Suprapubic skin (tissue), 4 donors: ENCODE measurements at regions not wholly inside any gene's neighbourhood (a gene's known extent, or its start where the extent isn't known, plus 50 kb on each side); places are given as distances from the start of the nearest gene placed in this dataset.

Experiments used
- EP300 ChIP-seq: sonication (generic); formaldehyde crosslinking; IDR thresholded peaks from one replicate; pipeline ENCODE4 v1.6.1; 2017; ENCODE audit warnings: antibody characterized with exemption
- POLR2A ChIP-seq, 2 donors: fragments of 450-650 bp; IDR thresholded peaks; one replicate each; pipeline ENCODE4 v1.6.1; 2017; ENCODE audit warnings: antibody characterized with exemption in 2 of 2, mild to moderate bottlenecking in 2 of 2, moderate library complexity in 2 of 2
- POLR2AphosphoS5 ChIP-seq, 3 donors: sonication (generic); formaldehyde crosslinking; IDR thresholded peaks; one replicate each; pipeline ENCODE4 v1.6.1; 2017; ENCODE audit warnings: antibody characterized with exemption in 3 of 3
- TF ChIP-seq, protein P1 (sequence below), 2 donors: fragments of 200-600 bp in 1 of 2; fragments of 450-650 bp in 1 of 2; sonication (generic) in 1 of 2; IDR thresholded peaks; one replicate each; pipeline ENCODE4 v1.5.1; 2016 to 2019; ENCODE audit warnings: antibody characterized with exemption in 2 of 2, mild to moderate bottlenecking in 1 of 2, moderate library complexity in 1 of 2

DNA sequence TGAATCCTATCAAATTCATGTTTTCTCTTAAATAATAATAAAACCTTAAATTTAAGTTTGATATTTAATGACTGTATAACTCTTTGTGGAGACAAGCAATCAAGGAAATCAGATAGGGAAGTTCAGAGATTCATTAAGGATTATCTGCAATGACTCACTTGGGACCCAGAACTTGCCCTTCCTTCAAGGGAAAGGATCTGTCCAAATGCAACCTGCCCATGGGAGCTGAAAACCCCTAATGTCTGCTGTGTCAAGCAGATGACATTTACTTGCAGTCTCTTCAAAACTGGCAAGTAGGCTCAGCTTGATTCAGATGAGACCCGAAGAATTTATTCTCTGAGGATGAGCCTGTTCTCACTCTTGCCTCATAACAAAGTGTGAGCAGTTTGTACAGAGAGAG is 1577.6 kb downstream of the EFNA5 start:
- TF ChIP-seq, protein P1, sequence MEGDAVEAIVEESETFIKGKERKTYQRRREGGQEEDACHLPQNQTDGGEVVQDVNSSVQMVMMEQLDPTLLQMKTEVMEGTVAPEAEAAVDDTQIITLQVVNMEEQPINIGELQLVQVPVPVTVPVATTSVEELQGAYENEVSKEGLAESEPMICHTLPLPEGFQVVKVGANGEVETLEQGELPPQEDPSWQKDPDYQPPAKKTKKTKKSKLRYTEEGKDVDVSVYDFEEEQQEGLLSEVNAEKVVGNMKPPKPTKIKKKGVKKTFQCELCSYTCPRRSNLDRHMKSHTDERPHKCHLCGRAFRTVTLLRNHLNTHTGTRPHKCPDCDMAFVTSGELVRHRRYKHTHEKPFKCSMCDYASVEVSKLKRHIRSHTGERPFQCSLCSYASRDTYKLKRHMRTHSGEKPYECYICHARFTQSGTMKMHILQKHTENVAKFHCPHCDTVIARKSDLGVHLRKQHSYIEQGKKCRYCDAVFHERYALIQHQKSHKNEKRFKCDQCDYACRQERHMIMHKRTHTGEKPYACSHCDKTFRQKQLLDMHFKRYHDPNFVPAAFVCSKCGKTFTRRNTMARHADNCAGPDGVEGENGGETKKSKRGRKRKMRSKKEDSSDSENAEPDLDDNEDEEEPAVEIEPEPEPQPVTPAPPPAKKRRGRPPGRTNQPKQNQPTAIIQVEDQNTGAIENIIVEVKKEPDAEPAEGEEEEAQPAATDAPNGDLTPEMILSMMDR (IDR thresholded peaks at IDR 0.05) = no peak
- no peak for TF ChIP-seq EP300
- no peak for TF ChIP-seq POLR2A (IDR thresholded peaks at IDR 0.05)
- no peak for TF ChIP-seq POLR2AphosphoS5 (IDR thresholded peaks at IDR 0.05)
